ENCODE measurements at regions not wholly inside any gene's neighbourhood (a gene's known extent, or its start where the extent isn't known, plus 50 kb on each side); places are given as distances from the start of the nearest gene placed in this dataset.

DNA sequence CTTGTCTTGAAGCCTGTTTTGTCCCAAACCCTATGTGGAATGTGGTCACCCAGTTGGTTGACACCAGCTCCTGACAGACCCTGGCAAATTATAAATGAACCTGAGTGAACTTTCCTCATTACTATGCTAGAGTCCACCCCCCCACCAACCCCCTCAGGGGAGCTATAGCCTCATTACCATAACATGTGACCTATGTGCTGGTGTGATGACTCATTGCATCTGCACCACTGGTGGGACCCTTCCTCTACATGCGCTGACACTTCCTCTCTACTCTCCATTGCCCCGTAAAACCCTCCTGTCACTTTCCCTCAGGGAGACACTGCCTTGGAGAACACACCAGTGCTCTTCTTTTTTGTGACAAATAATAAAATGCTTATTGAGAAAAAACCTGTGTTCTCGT lies 105.0 kb upstream of the SESN3 start:
- Mint-ChIP-seq H3K27me3 (no peaks in the 10 kb centered on the region), H3K36me3 (no peaks in the 10 kb centered on the region), H3K4me3 (peak overlapping the region in 1 of 4 donors; percentile 12), H3K27ac (peak overlapping the region in 1 of 3 donors; percentile 18), H3K4me1 (peaks cover 0 to 4% (median 2%) of the 10 kb centered on the region in 4 donors), H3K9me3 (no peaks in the 10 kb centered on the region)
- no peaks in the 10 kb centered on the region for H3K9me3 ChIP-seq (ENCODE audit: control insufficient read depth in 2 of 2, low read length in 2 of 2)
- no peak overlapping the region for H3K27ac ChIP-seq (ENCODE audit: insufficient read depth, low read length, poor library complexity, severe bottlenecking)
- H3K4me3 ChIP-seq (ENCODE audit: low read depth, low read length), result no peak overlapping the region
- ATAC-seq (ENCODE audit: low read depth in 2 of 2) (peak; percentile 17 to 31), DNase-seq (peak in 1 of 3 donors; percentile 13)
- H3K4me1 ChIP-seq (ENCODE audit: control insufficient read depth, insufficient read depth, low read length, poor library complexity, severe bottlenecking), result peaks cover 17% of the 10 kb centered on the region
- H3K36me3 ChIP-seq (ENCODE audit: control insufficient read depth, insufficient read depth, low read length), result no peaks in the 10 kb centered on the region
- no peaks in the 10 kb centered on the region for H3K27me3 ChIP-seq (ENCODE audit: control insufficient read depth, insufficient read depth, low read length)

DNA sequence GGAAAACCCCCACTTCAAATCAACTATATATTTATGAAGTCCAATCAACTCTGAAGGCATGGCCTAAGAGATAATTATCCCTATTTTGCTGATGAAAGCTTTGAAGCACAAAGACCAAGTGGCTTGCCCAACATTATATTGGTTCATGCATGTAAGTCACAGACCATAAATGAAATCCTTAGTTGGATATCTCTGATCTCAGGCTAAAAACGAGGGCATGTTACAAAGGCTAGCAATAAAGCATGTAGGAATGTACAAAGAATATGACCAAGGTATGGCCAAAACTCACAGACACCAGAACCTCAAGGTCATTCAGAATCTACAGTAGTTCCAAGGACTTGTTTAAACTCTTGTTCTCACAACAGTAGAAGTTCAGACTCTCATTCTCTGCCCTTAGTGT lies 100.2 kb upstream of the SESN3 start:
- no peaks in the 10 kb centered on the region for H3K27me3 ChIP-seq (ENCODE audit: control insufficient read depth, insufficient read depth, low read length)
- Mint-ChIP-seq H3K9me3 (no peaks in the 10 kb centered on the region), H3K27me3 (no peaks in the 10 kb centered on the region), H3K27ac (no peak overlapping the region), H3K4me1 (peaks cover 0 to 18% (median 7%) of the 10 kb centered on the region in 4 donors), H3K36me3 (no peaks in the 10 kb centered on the region), H3K4me3 (no peak overlapping the region)
- H3K4me3 ChIP-seq (ENCODE audit: low read depth, low read length), result no peak overlapping the region
- H3K27ac ChIP-seq (ENCODE audit: insufficient read depth, low read length, poor library complexity, severe bottlenecking), result no peak overlapping the region
- no peaks in the 10 kb centered on the region for H3K9me3 ChIP-seq (ENCODE audit: control insufficient read depth in 2 of 2, low read length in 2 of 2)
- DNase-seq (no peak), ATAC-seq (ENCODE audit: low read depth in 2 of 2) (no peak)
- no peaks in the 10 kb centered on the region for H3K36me3 ChIP-seq (ENCODE audit: control insufficient read depth, insufficient read depth, low read length)
- H3K4me1 ChIP-seq (ENCODE audit: control insufficient read depth, insufficient read depth, low read length, poor library complexity, severe bottlenecking), result peaks cover 9% of the 10 kb centered on the region

DNA sequence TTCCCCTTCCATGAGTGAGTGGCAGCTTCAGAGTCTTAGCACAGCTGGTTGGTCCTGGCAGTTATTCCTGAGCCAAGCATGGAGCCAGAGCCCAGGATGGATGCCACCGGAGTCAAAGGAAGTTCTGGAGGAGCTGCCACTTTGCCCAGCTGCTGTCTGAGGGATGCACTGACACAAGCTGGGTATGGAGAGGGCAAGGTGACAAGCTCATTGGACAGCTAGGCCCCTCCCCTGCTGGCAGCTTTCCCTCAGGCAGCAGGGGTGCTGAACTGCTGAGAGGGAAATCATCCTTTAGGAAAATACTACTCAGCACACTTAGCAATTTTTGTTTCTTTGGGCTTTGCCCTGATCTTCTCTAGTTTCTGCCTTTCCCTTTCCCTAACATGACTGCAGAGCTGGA lies 99.3 kb upstream of the SESN3 start:
- H3K36me3 ChIP-seq (ENCODE audit: control insufficient read depth, insufficient read depth, low read length), result no peaks in the 10 kb centered on the region
- Mint-ChIP-seq H3K27ac (peak overlapping the region in 1 of 3 donors; percentile 8), H3K9me3 (no peaks in the 10 kb centered on the region), H3K4me1 (peaks cover 5 to 18% (median 6%) of the 10 kb centered on the region in 4 donors), H3K36me3 (no peaks in the 10 kb centered on the region), H3K4me3 (no peak overlapping the region), H3K27me3 (peaks cover 5% of the 10 kb centered on the region)
- H3K27me3 ChIP-seq (ENCODE audit: control insufficient read depth, insufficient read depth, low read length), result no peaks in the 10 kb centered on the region
- ATAC-seq (ENCODE audit: low read depth in 2 of 2) (no peak), DNase-seq (no peak)
- H3K4me3 ChIP-seq (ENCODE audit: low read depth, low read length), result no peak overlapping the region
- H3K27ac ChIP-seq (ENCODE audit: insufficient read depth, low read length, poor library complexity, severe bottlenecking), result no peak overlapping the region
- peaks cover 9% of the 10 kb centered on the region for H3K4me1 ChIP-seq (ENCODE audit: control insufficient read depth, insufficient read depth, low read length, poor library complexity, severe bottlenecking)
- H3K9me3 ChIP-seq (ENCODE audit: control insufficient read depth in 2 of 2, low read length in 2 of 2), result no peaks in the 10 kb centered on the region

GRCh38 chr11:95327273-95327948 lies 96.4 kb upstream of the SESN3 start:
- no peak overlapping the region for H3K4me3 Mint-ChIP-seq
- H3K27ac Mint-ChIP-seq, result no peak overlapping the region
- Histone ChIP-seq H3K4me1 (ENCODE audit: control insufficient read depth, insufficient read depth, low read length, poor library complexity, severe bottlenecking) (peaks cover 9% of the 10 kb centered on the region), H3K27me3 (ENCODE audit: control insufficient read depth, insufficient read depth, low read length) (no peaks in the 10 kb centered on the region), H3K4me3 (ENCODE audit: low read depth, low read length) (no peak overlapping the region), H3K9me3 (ENCODE audit: control insufficient read depth in 2 of 2, low read length in 2 of 2) (no peaks in the 10 kb centered on the region), H3K36me3 (ENCODE audit: control insufficient read depth, insufficient read depth, low read length) (no peaks in the 10 kb centered on the region), H3K27ac (ENCODE audit: insufficient read depth, low read length, poor library complexity, severe bottlenecking) (no peak overlapping the region)
- H3K4me1 Mint-ChIP-seq, result peaks cover 5 to 15% (median 8%) of the 10 kb centered on the region in 4 donors
- DNase-seq (no peak), ATAC-seq (ENCODE audit: low read depth in 2 of 2) (no peak)
- no peaks in the 10 kb centered on the region for H3K9me3 Mint-ChIP-seq
- peaks cover 11% of the 10 kb centered on the region for H3K27me3 Mint-ChIP-seq
- H3K36me3 Mint-ChIP-seq, result no peaks in the 10 kb centered on the region

GRCh38 chr11:95325777-95326258 lies 94.8 kb upstream of the SESN3 start:
- Mint-ChIP-seq H3K4me3 (no peak overlapping the region), H3K9me3 (no peaks in the 10 kb centered on the region), H3K27ac (no peak overlapping the region), H3K4me1 (peaks cover 5 to 15% (median 8%) of the 10 kb centered on the region in 4 donors), H3K36me3 (no peaks in the 10 kb centered on the region), H3K27me3 (peaks cover 11% of the 10 kb centered on the region)
- DNase-seq (no peak), ATAC-seq (ENCODE audit: low read depth in 2 of 2) (no peak)
- peaks cover 9% of the 10 kb centered on the region for H3K4me1 ChIP-seq (ENCODE audit: control insufficient read depth, insufficient read depth, low read length, poor library complexity, severe bottlenecking)
- no peaks in the 10 kb centered on the region for H3K36me3 ChIP-seq (ENCODE audit: control insufficient read depth, insufficient read depth, low read length)
- no peaks in the 10 kb centered on the region for H3K27me3 ChIP-seq (ENCODE audit: control insufficient read depth, insufficient read depth, low read length)
- H3K4me3 ChIP-seq (ENCODE audit: low read depth, low read length), result no peak overlapping the region
- no peak overlapping the region for H3K27ac ChIP-seq (ENCODE audit: insufficient read depth, low read length, poor library complexity, severe bottlenecking)
- H3K9me3 ChIP-seq (ENCODE audit: control insufficient read depth in 2 of 2, low read length in 2 of 2), result no peaks in the 10 kb centered on the region

- no peak for ATAC-seq (ENCODE audit: low read depth in 2 of 2)
- no peak overlapping the region for H3K27ac ChIP-seq (ENCODE audit: insufficient read depth, low read length, poor library complexity, severe bottlenecking)
- no peak for DNase-seq
- H3K9me3 ChIP-seq (ENCODE audit: control insufficient read depth in 2 of 2, low read length in 2 of 2), result no peaks in the 10 kb centered on the region
- H3K4me1 Mint-ChIP-seq, result peaks cover 5 to 10% (median 8%) of the 10 kb centered on the region in 4 donors
- no peaks in the 10 kb centered on the region for H3K9me3 Mint-ChIP-seq
- H3K36me3 Mint-ChIP-seq, result no peaks in the 10 kb centered on the region
- H3K27me3 ChIP-seq (ENCODE audit: control insufficient read depth, insufficient read depth, low read length), result no peaks in the 10 kb centered on the region
- no peaks in the 10 kb centered on the region for H3K36me3 ChIP-seq (ENCODE audit: control insufficient read depth, insufficient read depth, low read length)
- H3K4me3 Mint-ChIP-seq, result no peak overlapping the region
- peaks cover 11% of the 10 kb centered on the region for H3K27me3 Mint-ChIP-seq
- H3K4me3 ChIP-seq (ENCODE audit: low read depth, low read length), result no peak overlapping the region
- peaks cover 5% of the 10 kb centered on the region for H3K4me1 ChIP-seq (ENCODE audit: control insufficient read depth, insufficient read depth, low read length, poor library complexity, severe bottlenecking)
- H3K27ac Mint-ChIP-seq, result no peak overlapping the region
Measured at GRCh38 chr11:95324826-95325225, 93.8 kb upstream of the SESN3 start.

DNA sequence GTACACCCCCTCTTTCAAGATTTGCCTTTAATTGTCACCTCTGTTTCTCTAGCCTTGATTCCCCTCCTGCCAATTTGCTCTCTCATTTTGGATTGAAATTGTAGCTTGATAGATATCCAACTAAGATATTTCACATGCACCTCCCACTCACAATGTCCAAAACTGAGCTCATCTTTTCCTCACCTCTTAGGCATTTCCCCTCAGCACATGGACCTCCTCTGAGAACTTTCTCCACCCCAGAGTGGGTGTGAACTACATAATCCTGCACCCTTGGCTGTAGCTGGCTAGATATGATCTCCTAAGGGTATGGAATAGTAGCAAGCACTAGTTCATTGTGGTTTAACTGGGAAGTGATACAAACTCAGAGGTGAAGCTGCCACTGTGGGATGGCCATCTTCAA lies 91.5 kb upstream of the SESN3 start:
- ATAC-seq (ENCODE audit: low read depth in 2 of 2), result no peak
- no peak overlapping the region for H3K4me3 Mint-ChIP-seq
- Histone ChIP-seq H3K36me3 (ENCODE audit: control insufficient read depth, insufficient read depth, low read length) (no peaks in the 10 kb centered on the region), H3K9me3 (ENCODE audit: control insufficient read depth in 2 of 2, low read length in 2 of 2) (no peaks in the 10 kb centered on the region), H3K4me3 (ENCODE audit: low read depth, low read length) (no peak overlapping the region), H3K27me3 (ENCODE audit: control insufficient read depth, insufficient read depth, low read length) (no peaks in the 10 kb centered on the region), H3K27ac (ENCODE audit: insufficient read depth, low read length, poor library complexity, severe bottlenecking) (no peak overlapping the region), H3K4me1 (ENCODE audit: control insufficient read depth, insufficient read depth, low read length, poor library complexity, severe bottlenecking) (no peaks in the 10 kb centered on the region)
- H3K4me1 Mint-ChIP-seq, result peaks cover 0 to 10% (median 2%) of the 10 kb centered on the region in 4 donors
- H3K27ac Mint-ChIP-seq, result peak overlapping the region in 1 of 3 donors; percentile 9
- peaks cover 0 to 1% (median 0%) of the 10 kb centered on the region in 7 donors for H3K9me3 Mint-ChIP-seq
- DNase-seq, result no peak
- H3K27me3 Mint-ChIP-seq, result peaks cover 11% of the 10 kb centered on the region
- no peaks in the 10 kb centered on the region for H3K36me3 Mint-ChIP-seq

GRCh38 chr11:95318498-95318897 lies 87.5 kb upstream of the SESN3 start:
- H3K27ac ChIP-seq (ENCODE audit: insufficient read depth, low read length, poor library complexity, severe bottlenecking), result no peak overlapping the region
- no peak overlapping the region for H3K4me3 Mint-ChIP-seq
- no peak for ATAC-seq (ENCODE audit: low read depth in 2 of 2)
- H3K27ac Mint-ChIP-seq, result no peak overlapping the region
- no peaks in the 10 kb centered on the region for H3K4me1 ChIP-seq (ENCODE audit: control insufficient read depth, insufficient read depth, low read length, poor library complexity, severe bottlenecking)
- H3K4me1 Mint-ChIP-seq, result peaks cover 0 to 2% (median 1%) of the 10 kb centered on the region in 4 donors
- H3K27me3 ChIP-seq (ENCODE audit: control insufficient read depth, insufficient read depth, low read length), result no peaks in the 10 kb centered on the region
- no peaks in the 10 kb centered on the region for H3K36me3 Mint-ChIP-seq
- peaks cover 0 to 1% (median 0%) of the 10 kb centered on the region in 7 donors for H3K9me3 Mint-ChIP-seq
- no peaks in the 10 kb centered on the region for H3K9me3 ChIP-seq (ENCODE audit: control insufficient read depth in 2 of 2, low read length in 2 of 2)
- H3K36me3 ChIP-seq (ENCODE audit: control insufficient read depth, insufficient read depth, low read length), result no peaks in the 10 kb centered on the region
- peaks cover 4% of the 10 kb centered on the region for H3K27me3 Mint-ChIP-seq
- no peak for DNase-seq
- H3K4me3 ChIP-seq (ENCODE audit: low read depth, low read length), result no peak overlapping the region

Data from CD4-positive, CD25-positive, alpha-beta regulatory T cell (primary cell).